Suprapubic skin (tissue), 4 donors: ENCODE measurements at regions not wholly inside any gene's neighbourhood (a gene's known extent, or its start where the extent isn't known, plus 50 kb on each side); places are given as distances from the start of the nearest gene placed in this dataset.

Experiments used
- DNase-seq, 2 donors: peaks; one replicate each; pipeline ENCODE4 v3.0.0-alpha.2; 2019; ENCODE audit warnings: low spot score in 2 of 2
- H3K27ac ChIP-seq: fragments of 200-600 bp; sonication (generic); one replicate; pipeline ENCODE4 v1.5.1; 2019
- H3K27me3 ChIP-seq: fragments of 200-600 bp; sonication (generic); one replicate; pipeline ENCODE4 v1.5.1; 2019
- H3K36me3 ChIP-seq: fragments of 200-600 bp; sonication (generic); one replicate; pipeline ENCODE4 v1.5.1; 2019
- H3K4me1 ChIP-seq: fragments of 200-600 bp; sonication (generic); one replicate; pipeline ENCODE4 v1.5.1; 2019
- H3K4me3 ChIP-seq: fragments of 200-600 bp; sonication (generic); one replicate; pipeline ENCODE4 v1.5.1; 2019; ENCODE audit warnings: mild to moderate bottlenecking
- H3K9me3 ChIP-seq: fragments of 200-600 bp; sonication (generic); one replicate; pipeline ENCODE4 v1.5.1; 2019
- EP300 ChIP-seq: sonication (generic); formaldehyde crosslinking; IDR thresholded peaks from one replicate; pipeline ENCODE4 v1.6.1; 2017; ENCODE audit warnings: antibody characterized with exemption
- POLR2A ChIP-seq, 2 donors: fragments of 450-650 bp; IDR thresholded peaks; one replicate each; pipeline ENCODE4 v1.6.1; 2017; ENCODE audit warnings: antibody characterized with exemption in 2 of 2, mild to moderate bottlenecking in 2 of 2, moderate library complexity in 2 of 2
- POLR2AphosphoS5 ChIP-seq, 3 donors: sonication (generic); formaldehyde crosslinking; IDR thresholded peaks; one replicate each; pipeline ENCODE4 v1.6.1; 2017; ENCODE audit warnings: antibody characterized with exemption in 3 of 3
- WGBS: methylation state at CpG from one replicate; pipeline ENCODE4 v1.1.5; 2018; 5-methylcytosine and 5-hydroxymethylcytosine counted together
- TF ChIP-seq, protein P1 (sequence below), 2 donors: fragments of 200-600 bp in 1 of 2; fragments of 450-650 bp in 1 of 2; sonication (generic) in 1 of 2; IDR thresholded peaks; one replicate each; pipeline ENCODE4 v1.5.1; 2016 to 2019; ENCODE audit warnings: antibody characterized with exemption in 2 of 2, mild to moderate bottlenecking in 1 of 2, moderate library complexity in 1 of 2

- no peaks in the 10 kb centered on the region for H3K9me3 ChIP-seq
- no peaks in the 10 kb centered on the region for H3K27me3 ChIP-seq
- 65% methylated on average over 2 of the region's 2 CpGs for WGBS
- no peak overlapping the region for H3K4me3 ChIP-seq
- TF ChIP-seq POLR2AphosphoS5 (IDR thresholded peaks at IDR 0.05) (no peak), EP300 (no peak), POLR2A (IDR thresholded peaks at IDR 0.05) (no peak)
- TF ChIP-seq, protein P1, sequence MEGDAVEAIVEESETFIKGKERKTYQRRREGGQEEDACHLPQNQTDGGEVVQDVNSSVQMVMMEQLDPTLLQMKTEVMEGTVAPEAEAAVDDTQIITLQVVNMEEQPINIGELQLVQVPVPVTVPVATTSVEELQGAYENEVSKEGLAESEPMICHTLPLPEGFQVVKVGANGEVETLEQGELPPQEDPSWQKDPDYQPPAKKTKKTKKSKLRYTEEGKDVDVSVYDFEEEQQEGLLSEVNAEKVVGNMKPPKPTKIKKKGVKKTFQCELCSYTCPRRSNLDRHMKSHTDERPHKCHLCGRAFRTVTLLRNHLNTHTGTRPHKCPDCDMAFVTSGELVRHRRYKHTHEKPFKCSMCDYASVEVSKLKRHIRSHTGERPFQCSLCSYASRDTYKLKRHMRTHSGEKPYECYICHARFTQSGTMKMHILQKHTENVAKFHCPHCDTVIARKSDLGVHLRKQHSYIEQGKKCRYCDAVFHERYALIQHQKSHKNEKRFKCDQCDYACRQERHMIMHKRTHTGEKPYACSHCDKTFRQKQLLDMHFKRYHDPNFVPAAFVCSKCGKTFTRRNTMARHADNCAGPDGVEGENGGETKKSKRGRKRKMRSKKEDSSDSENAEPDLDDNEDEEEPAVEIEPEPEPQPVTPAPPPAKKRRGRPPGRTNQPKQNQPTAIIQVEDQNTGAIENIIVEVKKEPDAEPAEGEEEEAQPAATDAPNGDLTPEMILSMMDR (IDR thresholded peaks at IDR 0.05): no peak
- no peak overlapping the region for H3K27ac ChIP-seq
- DNase-seq: no peak
- no peaks in the 10 kb centered on the region for H3K36me3 ChIP-seq
- no peaks in the 10 kb centered on the region for H3K4me1 ChIP-seq
These were observed 193.8 kb downstream of the CNTN3 start for GRCh38 chr3:74420538-74421124.

DNA sequence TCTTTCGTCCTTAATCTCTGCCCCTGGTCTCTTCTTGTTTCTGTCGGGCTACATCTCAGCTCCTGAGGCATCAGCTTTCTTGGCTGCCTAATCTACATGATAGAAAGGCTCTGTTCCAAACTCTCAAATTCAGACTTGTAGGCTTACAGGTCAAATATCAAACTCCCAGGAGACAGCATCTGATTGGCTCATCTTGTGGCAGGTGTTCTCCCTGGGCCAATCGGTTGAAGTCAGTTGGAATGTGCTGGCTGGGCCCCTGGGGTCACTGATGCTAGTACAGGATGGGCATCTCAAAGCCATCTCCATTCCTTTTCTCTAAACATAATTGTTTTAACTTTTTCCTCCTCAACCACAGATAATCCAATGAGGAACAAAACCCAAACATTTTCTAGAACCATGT lies 198.7 kb downstream of the CNTN3 start:
- Histone ChIP-seq H3K36me3 (no peaks in the 10 kb centered on the region), H3K27me3 (no peaks in the 10 kb centered on the region), H3K27ac (no peak overlapping the region), H3K4me3 (no peak overlapping the region), H3K9me3 (no peaks in the 10 kb centered on the region), H3K4me1 (no peaks in the 10 kb centered on the region)
- 64% methylated on average over 3 of the region's 3 CpGs for WGBS
- no peak for DNase-seq
- no peak for TF ChIP-seq POLR2A (IDR thresholded peaks at IDR 0.05)
- TF ChIP-seq POLR2AphosphoS5 (IDR thresholded peaks at IDR 0.05): no peak
- TF ChIP-seq, protein P1 (IDR thresholded peaks at IDR 0.05): no peak
- TF ChIP-seq EP300: no peak

DNA sequence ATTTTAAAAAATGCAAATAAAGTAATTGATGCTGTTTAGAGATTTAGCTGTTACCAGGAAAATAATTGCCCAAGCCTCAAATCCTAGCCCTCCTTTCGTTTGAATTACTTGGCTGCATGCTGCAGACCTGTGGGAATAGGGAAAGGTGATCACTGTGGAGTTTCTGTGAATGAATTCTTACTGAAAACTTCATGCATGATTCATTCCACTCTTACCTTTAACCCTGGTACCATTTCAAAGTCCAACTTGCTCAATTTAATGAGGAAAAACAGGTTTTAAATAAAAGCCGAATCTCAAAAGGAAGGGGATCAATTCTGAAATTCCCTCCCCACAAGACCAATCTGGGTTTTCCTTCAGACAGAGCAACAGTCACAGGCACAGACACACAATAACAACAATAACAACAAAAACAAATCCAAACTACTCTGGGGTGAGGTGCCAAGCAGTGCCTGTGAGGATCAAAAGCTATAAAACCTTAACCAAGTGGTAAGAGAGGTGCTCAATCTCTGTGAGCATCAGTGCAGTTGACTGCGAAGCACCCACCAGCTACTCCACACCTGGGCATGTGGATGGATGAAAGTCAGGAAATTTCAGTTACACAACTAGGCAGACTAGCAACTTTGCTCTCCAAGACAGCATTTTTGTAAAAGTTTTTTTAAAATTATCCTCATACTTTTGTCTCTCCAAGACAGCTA lies 200.8 kb downstream of the CNTN3 start:
- no peak for DNase-seq

DNA sequence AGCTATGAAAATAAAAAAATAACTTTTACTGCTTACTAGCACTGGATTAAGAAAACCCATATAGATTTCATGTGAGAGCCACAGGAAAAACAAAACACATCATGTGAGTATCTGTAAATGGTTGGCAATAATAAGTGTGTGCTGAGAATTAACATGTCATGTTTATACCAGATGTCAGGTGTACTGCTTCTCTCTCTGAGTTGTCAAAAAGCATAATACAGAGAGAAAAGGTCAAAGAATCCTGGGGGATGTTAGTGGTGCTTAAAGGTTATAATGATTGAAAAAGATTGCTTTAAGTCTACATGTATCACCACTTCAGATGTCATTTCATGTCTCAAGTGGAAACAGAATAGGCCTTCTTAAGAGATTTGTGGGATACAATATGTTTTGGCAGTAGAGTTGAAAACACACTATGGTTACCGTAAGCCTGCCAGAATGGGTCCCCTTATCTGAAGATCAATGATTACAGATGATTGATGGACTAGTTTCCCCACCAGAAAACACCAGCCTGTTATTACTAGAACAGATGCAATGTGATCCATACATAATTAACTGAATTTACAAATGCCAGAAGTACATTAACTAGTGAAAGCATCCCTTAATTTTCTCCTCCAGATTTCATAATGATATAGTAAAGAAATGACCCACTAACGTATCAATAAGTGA lies 204.1 kb downstream of the CNTN3 start:
- 67% methylated on average over 2 of the region's 2 CpGs for WGBS
- no peaks in the 10 kb centered on the region for H3K4me1 ChIP-seq
- no peaks in the 10 kb centered on the region for H3K9me3 ChIP-seq
- no peaks in the 10 kb centered on the region for H3K36me3 ChIP-seq
- no peak overlapping the region for H3K27ac ChIP-seq
- TF ChIP-seq EP300 (no peak), POLR2AphosphoS5 (IDR thresholded peaks at IDR 0.05) (no peak), POLR2A (IDR thresholded peaks at IDR 0.05) (no peak)
- TF ChIP-seq, protein P1 (IDR thresholded peaks at IDR 0.05): no peak
- no peaks in the 10 kb centered on the region for H3K27me3 ChIP-seq
- no peak for DNase-seq
- H3K4me3 ChIP-seq: no peak overlapping the region

More for the DNA sequence above, 200.8 kb downstream of the CNTN3 start:
- TF ChIP-seq EP300 (no peak), POLR2AphosphoS5 (IDR thresholded peaks at IDR 0.05) (no peak), POLR2A (IDR thresholded peaks at IDR 0.05) (no peak)
- TF ChIP-seq, protein P1 (IDR thresholded peaks at IDR 0.05): no peak
- Histone ChIP-seq H3K4me3 (no peak overlapping the region), H3K36me3 (no peaks in the 10 kb centered on the region), H3K9me3 (no peaks in the 10 kb centered on the region), H3K27me3 (no peaks in the 10 kb centered on the region), H3K4me1 (no peaks in the 10 kb centered on the region), H3K27ac (no peak overlapping the region)
- 50% methylated on average over 3 of the region's 3 CpGs for WGBS

GRCh38 chr3:74409066-74409465 lies 205.4 kb downstream of the CNTN3 start:
- DNase-seq: no peak
- Histone ChIP-seq H3K27me3 (no peaks in the 10 kb centered on the region), H3K4me3 (no peak overlapping the region), H3K4me1 (no peaks in the 10 kb centered on the region), H3K27ac (no peak overlapping the region), H3K36me3 (no peaks in the 10 kb centered on the region), H3K9me3 (no peaks in the 10 kb centered on the region)
- TF ChIP-seq POLR2A (IDR thresholded peaks at IDR 0.05): no peak
- TF ChIP-seq, protein P1 (IDR thresholded peaks at IDR 0.05): no peak
- no peak for TF ChIP-seq POLR2AphosphoS5 (IDR thresholded peaks at IDR 0.05)
- no peak for TF ChIP-seq EP300
